ENCODE measurements at regions not wholly inside any gene's neighbourhood (a gene's known extent, or its start where the extent isn't known, plus 50 kb on each side); places are given as distances from the start of the nearest gene placed in this dataset.

GRCh38 chr7:51772190-51772589 is 455.6 kb upstream of the COBL start:
- no peak for TF ChIP-seq CTCF (IDR thresholded peaks at IDR 0.05)
- no peak for TF ChIP-seq POLR2A (IDR thresholded peaks at IDR 0.05)

Measured in body of pancreas (tissue), 4 donors.